ENCODE measurements at regions not wholly inside any gene's neighbourhood (a gene's known extent, or its start where the extent isn't known, plus 50 kb on each side); places are given as distances from the start of the nearest gene placed in this dataset.

- H4K20me1 ChIP-seq (ENCODE audit: insufficient read depth), result no peaks in the 10 kb centered on the region
- WGBS (ENCODE audit: low lambda C conversion rate), result 79% methylated on average over 6 of the region's 6 CpGs
- TF ChIP-seq SIN3A (IDR thresholded peaks at IDR 0.05; ENCODE audit: borderline replicate concordance, low read depth, low read length), result no peak
- TF ChIP-seq USF1 (IDR thresholded peaks at IDR 0.05; ENCODE audit: borderline replicate concordance, low read depth), result no peak
- no peak for TF ChIP-seq MXI1 (IDR thresholded peaks at IDR 0.05; ENCODE audit: low read depth, low read length)
- no peak for TF ChIP-seq USF2 (IDR thresholded peaks at IDR 0.05; ENCODE audit: borderline replicate concordance, low read depth, low read length)
- no peak for TF ChIP-seq IRF3 (IDR thresholded peaks at IDR 0.05; ENCODE audit: low read depth, low read length)
- no peak for TF ChIP-seq FOXJ3 (CRISPR knock-in tag; IDR thresholded peaks at IDR 0.05)
- no peak for TF ChIP-seq MEF2A (IDR thresholded peaks at IDR 0.05; ENCODE audit: borderline replicate concordance, low read depth)
- TF ChIP-seq EZH2phosphoT487 (IDR thresholded peaks at IDR 0.05; ENCODE audit: borderline replicate concordance, low read depth), result no peak
- TF ChIP-seq RCOR1 (IDR thresholded peaks at IDR 0.05; ENCODE audit: low read length), result no peak
- TF ChIP-seq PBX3 (IDR thresholded peaks at IDR 0.05), result no peak
- no peak for TF ChIP-seq GABPA (IDR thresholded peaks at IDR 0.05; ENCODE audit: low read depth)
- TF ChIP-seq ELF1 (IDR thresholded peaks at IDR 0.05), result no peak
- no peak for TF ChIP-seq EP300 (IDR thresholded peaks at IDR 0.05; ENCODE audit: borderline replicate concordance in 1 of 2, low read depth in 1 of 2, low read length in 1 of 2)
- no peak for TF ChIP-seq RFX5 (IDR thresholded peaks at IDR 0.05; ENCODE audit: low read length)
- no peak for TF ChIP-seq YY1 (IDR thresholded peaks at IDR 0.05; ENCODE audit: low read depth)
- TF ChIP-seq TEAD4 (IDR thresholded peaks at IDR 0.05; ENCODE audit: borderline replicate concordance, insufficient read depth), result no peak
- TF ChIP-seq MAX (IDR thresholded peaks at IDR 0.05; ENCODE audit: low read depth), result no peak
Measured at GRCh38 chr3:116841003-116841735, 131.6 kb downstream of the TUSC7 start.

More at GRCh38 chr3:116841003-116841735, 131.6 kb downstream of the TUSC7 start:
- Histone ChIP-seq H3F3A (replicated peaks; ENCODE audit: insufficient read depth) (peaks cover 6% of the 10 kb centered on the region), H3K36me3 (replicated peaks in 1 of 2; ENCODE audit: control insufficient read depth in 1 of 2, insufficient read depth in 2 of 2, low read length in 1 of 2) (no peaks in the 10 kb centered on the region), H3K4me1 (ENCODE audit: control insufficient read depth in 1 of 2, insufficient read depth in 2 of 2, low read depth in 1 of 2, low read length in 1 of 2) (peaks cover 0 to 2% of the 10 kb centered on the region in 2 experiments; a peak in 1 of 4 replicates), H3K27ac (ENCODE audit: low read depth in 2 of 2, low read length in 1 of 2) (no peak overlapping the region; a peak in 1 of 4 replicates), H3K9me3 (no peaks in the 10 kb centered on the region), H3K79me2 (ENCODE audit: insufficient read depth) (no peaks in the 10 kb centered on the region), H3K9ac (no peak overlapping the region), H3K4me2 (no peak overlapping the region), H3K9me2 (no peaks in the 10 kb centered on the region), H3K4me3 (ENCODE audit: low read depth in 2 of 2, low read length in 1 of 2) (no peak overlapping the region), H3K27me3 (ENCODE audit: insufficient read depth) (no peaks in the 10 kb centered on the region), H2AFZ (ENCODE audit: low read depth) (no peak overlapping the region)
- ChIA-PET POLR2A (no interaction called here), CTCF (interaction anchor here (0.9 to 2.4 kb wide), 5 partner anchors 10 to 178 kb away, joined by 3 to 10 read pairs (median 6); no protein-coding TSS in a partner anchor)
- no peak for DNase-seq
